NCI-H446 treated with DMSO at 0.1 percent for 48 hours (cell line): ENCODE measurements at regions not wholly inside any gene's neighbourhood (a gene's known extent, or its start where the extent isn't known, plus 50 kb on each side); places are given as distances from the start of the nearest gene placed in this dataset.
"Not testable (repeated sequence)": the region's sequence is repeated elsewhere in the genome, so short reads cannot be mapped to it uniquely, and the experiment has no call there.

Experiments used
- DNase-seq: peaks from one replicate; lab custom pipeline; 2025; lab: John Stamatoyannopoulos, UW

GRCh38 chr10:120111628-120112027 is 219.1 kb downstream of the SEC23IP start:
- no peak for DNase-seq

- no peak for DNase-seq
These were observed 220.3 kb downstream of the SEC23IP start for GRCh38 chr10:120112809-120113208.

- peak; percentile 89 for DNase-seq
These were observed 223.4 kb downstream of the SEC23IP start for GRCh38 chr10:120115959-120116358.

- DNase-seq = no peak
These were observed 229.2 kb downstream of the SEC23IP start for GRCh38 chr10:120121768-120122167.

GRCh38 chr10:120131183-120131582 is 238.7 kb downstream of the SEC23IP start:
- DNase-seq = no peak

GRCh38 chr10:120132811-120133210 is 240.3 kb downstream of the SEC23IP start:
- DNase-seq = no peak

GRCh38 chr10:120138689-120139088 is 246.2 kb downstream of the SEC23IP start:
- DNase-seq = no peak

GRCh38 chr10:120145107-120145506 is 252.6 kb downstream of the SEC23IP start:
- no peak for DNase-seq

- DNase-seq = no peak
These were observed 264.2 kb downstream of the SEC23IP start for GRCh38 chr10:120156614-120157274.

GRCh38 chr10:120161111-120161510 is 268.6 kb downstream of the SEC23IP start:
- peak; percentile 72 for DNase-seq

- no peak for DNase-seq
These were observed 269.9 kb downstream of the SEC23IP start for GRCh38 chr10:120162471-120162870.

GRCh38 chr10:120172356-120172755 is 279.8 kb downstream of the SEC23IP start:
- peak; percentile 20 for DNase-seq

- no peak for DNase-seq
These were observed 282.0 kb downstream of the SEC23IP start for GRCh38 chr10:120174491-120174890.

- no peak for DNase-seq
These were observed 279.7 kb upstream of the PLPP4 start for GRCh38 chr10:120177330-120177729.

- no peak for DNase-seq
These were observed 276.9 kb upstream of the PLPP4 start for GRCh38 chr10:120180160-120180559.

GRCh38 chr10:120181154-120181553 is 275.9 kb upstream of the PLPP4 start:
- DNase-seq = peak; percentile 35

GRCh38 chr10:120182431-120182830 is 274.6 kb upstream of the PLPP4 start:
- DNase-seq = no peak

- DNase-seq = no peak
These were observed 273.5 kb upstream of the PLPP4 start for GRCh38 chr10:120183546-120183945.

GRCh38 chr10:120184547-120185337 is 272.3 kb upstream of the PLPP4 start:
- no peak for DNase-seq

GRCh38 chr10:120186506-120186905 is 270.5 kb upstream of the PLPP4 start:
- DNase-seq = no peak

- DNase-seq = not testable (repeated sequence)
These were observed 269.9 kb upstream of the PLPP4 start for GRCh38 chr10:120187168-120187567.

- no peak for DNase-seq
These were observed 268.1 kb upstream of the PLPP4 start for GRCh38 chr10:120188950-120189349.

- DNase-seq = no peak
These were observed 260.9 kb upstream of the PLPP4 start for GRCh38 chr10:120195984-120196712.
